IPS-18c (cell line): ENCODE measurements at regions not wholly inside any gene's neighbourhood (a gene's known extent, or its start where the extent isn't known, plus 50 kb on each side); places are given as distances from the start of the nearest gene placed in this dataset.

ENCODE experiments used
- H3K4me3 ChIP-seq: 2 replicates; pipeline ENCODE4 v1.7.0; 2013; ENCODE audit warnings: low read depth, mild to moderate bottlenecking, low read length, moderate library complexity; ENCODE audit not compliant: insufficient read depth
- H3K9me3 ChIP-seq: one replicate; pipeline ENCODE4 v1.6.1; 2013; ENCODE audit warnings: mild to moderate bottlenecking, low read length, moderate library complexity; ENCODE audit not compliant: control insufficient read depth, insufficient read depth

DNA sequence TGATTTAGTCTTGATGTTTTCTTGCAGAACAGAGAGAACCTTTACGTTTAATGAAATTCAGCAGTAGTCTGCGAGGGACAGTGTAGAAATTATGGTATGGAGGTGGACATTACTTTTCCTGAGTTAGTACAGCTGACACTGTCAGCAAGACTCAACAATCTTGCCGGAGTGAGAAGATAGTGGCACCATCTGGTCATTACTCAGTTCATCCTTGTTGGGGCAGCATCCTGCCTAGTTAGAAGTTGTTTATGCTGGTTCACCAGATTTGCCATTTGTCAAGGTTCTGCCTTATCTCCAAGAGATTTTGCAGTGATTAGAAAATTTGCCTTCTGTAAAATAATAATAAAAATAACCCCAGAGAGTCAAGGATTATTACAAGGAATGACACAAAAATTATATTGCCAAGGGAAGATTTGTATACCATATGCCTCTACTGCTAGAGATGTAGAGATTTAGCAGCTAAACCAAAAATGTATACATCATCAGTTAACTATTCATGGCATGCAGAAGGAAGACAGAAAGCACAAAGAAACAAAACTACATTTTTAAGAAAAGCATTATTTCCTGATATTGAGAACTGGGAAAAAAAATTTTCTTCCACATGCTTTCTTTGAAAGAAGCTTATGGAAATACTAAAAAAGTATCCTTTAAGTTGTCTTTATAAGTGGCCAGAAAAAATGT lies 1967.4 kb downstream of the NCAM2 start:
- H3K9me3 ChIP-seq = no peaks in the 10 kb centered on the region
- H3K4me3 ChIP-seq = no peak overlapping the region

GRCh38 chr21:22981819-22982218 lies 1983.6 kb downstream of the NCAM2 start:
- H3K4me3 ChIP-seq = no peak overlapping the region
- H3K9me3 ChIP-seq = no peaks in the 10 kb centered on the region

GRCh38 chr21:22993144-22993543 lies 1994.9 kb downstream of the NCAM2 start:
- Histone ChIP-seq H3K4me3 (no peak overlapping the region), H3K9me3 (no peaks in the 10 kb centered on the region)

DNA sequence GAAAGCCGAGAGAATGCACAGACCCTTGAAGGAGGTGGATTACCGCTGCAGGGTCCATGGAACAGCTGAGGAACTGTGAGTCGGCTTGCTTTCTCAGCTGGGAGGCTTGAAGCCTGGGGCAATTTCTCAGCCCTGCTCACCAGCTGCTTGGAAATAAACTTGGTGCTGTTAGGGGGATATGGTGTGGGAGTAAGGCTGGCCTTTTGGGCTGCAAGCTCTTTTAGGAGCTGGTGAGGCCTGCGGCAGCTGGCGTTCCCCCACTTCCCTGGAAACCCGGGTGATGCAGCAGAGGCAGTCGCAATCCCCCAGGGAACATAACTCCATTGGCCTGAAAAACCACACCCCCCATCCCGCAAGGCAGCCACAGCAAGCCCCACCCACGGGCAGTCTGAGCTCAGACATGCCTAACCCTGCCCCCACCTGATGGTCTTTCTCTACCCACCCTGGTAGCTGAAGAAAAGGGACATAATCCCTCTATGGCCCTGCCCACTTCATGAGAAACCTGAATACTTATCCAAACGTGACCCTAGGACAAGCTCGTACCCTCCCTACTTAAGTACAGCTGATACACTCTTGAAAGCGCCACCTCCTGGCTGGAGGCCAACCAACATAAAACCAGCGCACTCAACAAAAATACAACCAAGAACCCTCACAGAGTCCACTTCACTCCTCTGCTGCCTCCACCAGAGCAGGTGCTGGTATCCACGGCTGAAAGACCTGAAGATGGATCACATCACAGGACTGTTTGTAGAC lies 1995.8 kb downstream of the NCAM2 start:
- no peak overlapping the region for H3K4me3 ChIP-seq
- H3K9me3 ChIP-seq = no peaks in the 10 kb centered on the region

DNA sequence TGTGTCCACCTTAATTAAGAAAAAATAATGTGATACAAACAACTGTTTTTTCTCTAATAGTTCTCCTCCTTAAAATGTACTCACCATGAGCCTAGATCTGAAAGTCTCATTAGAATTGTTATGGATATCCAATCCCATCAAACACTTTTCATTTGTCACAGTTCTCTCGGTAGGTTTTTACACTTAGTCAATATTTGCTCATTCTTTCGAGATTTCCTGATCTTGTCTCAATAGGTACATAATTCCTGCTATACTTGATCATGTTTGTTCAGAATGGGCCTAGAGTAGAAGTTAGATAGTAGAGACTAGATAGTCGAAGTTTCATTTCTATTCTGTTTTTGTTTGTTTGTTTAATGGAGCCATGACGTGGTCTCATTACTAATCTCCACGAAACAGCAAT lies 2005.7 kb downstream of the NCAM2 start:
- Histone ChIP-seq H3K9me3 (no peaks in the 10 kb centered on the region), H3K4me3 (no peak overlapping the region)

GRCh38 chr21:23008601-23009202 lies 2010.5 kb downstream of the NCAM2 start:
- H3K9me3 ChIP-seq = no peaks in the 10 kb centered on the region
- no peak overlapping the region for H3K4me3 ChIP-seq

DNA sequence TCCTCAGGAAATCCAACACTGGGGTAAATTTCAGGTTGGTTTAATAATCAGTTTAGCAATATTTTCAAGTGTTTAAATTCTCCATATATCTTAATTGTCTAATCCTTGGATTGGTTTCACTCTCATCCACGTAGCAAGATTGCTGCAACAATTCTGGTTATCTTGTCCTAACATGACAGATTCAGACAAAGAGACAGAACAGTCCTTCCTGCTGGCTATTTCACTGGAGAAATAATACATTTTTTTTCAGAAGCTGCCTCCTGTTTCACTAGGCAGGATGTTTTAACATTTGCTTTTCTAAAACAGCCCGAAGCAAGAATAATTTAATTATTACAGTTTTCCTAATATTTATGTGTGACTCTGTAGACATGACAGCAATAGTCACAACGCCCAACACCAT lies 2011.2 kb downstream of the NCAM2 start:
- Histone ChIP-seq H3K9me3 (no peaks in the 10 kb centered on the region), H3K4me3 (no peak overlapping the region)

DNA sequence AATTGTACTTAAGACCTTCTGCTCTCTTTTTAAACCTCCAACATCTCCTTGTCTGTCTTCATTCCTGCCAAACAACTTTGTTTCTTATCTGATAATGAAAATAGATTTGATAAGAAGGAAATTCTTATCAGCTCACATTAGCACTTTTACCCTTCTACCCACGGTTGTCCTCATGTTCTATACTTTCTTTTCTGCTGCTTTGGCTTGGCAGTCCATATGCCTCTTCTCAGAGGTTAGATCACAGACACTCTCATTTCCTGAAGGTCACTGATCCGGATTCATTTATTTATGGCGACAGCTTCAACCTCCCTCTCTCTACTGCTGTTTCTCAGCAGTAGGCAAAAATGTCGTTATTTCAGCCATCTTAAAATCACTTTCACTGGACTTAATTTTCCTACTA lies 2015.8 kb downstream of the NCAM2 start:
- no peak overlapping the region for H3K4me3 ChIP-seq
- no peaks in the 10 kb centered on the region for H3K9me3 ChIP-seq

- Histone ChIP-seq H3K4me3 (no peak overlapping the region), H3K9me3 (no peaks in the 10 kb centered on the region)
Observed at GRCh38 chr21:23016617-23017016, 2018.4 kb downstream of the NCAM2 start.

DNA sequence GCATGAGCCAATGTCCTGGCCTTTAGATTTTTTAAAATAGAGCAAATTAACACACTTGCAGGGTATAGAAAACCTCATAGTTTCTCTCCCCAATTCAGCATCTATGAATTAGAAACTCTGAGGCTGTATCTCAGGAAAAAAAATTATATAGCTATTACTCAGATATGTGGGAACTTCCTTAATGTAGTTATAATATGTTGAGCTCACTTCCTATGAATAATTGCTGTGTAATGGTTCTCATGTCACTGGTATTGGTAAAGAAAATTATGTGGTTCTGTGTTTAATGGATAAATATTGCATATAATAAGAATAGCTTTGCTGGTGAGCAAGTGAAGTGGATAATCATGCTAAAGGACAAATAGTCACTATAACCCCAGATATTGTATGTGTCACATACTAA lies 2019.8 kb downstream of the NCAM2 start:
- Histone ChIP-seq H3K9me3 (no peaks in the 10 kb centered on the region), H3K4me3 (no peak overlapping the region)

- no peaks in the 10 kb centered on the region for H3K9me3 ChIP-seq
- no peak overlapping the region for H3K4me3 ChIP-seq
Observed at GRCh38 chr21:23020969-23021368, 2022.8 kb downstream of the NCAM2 start.

DNA sequence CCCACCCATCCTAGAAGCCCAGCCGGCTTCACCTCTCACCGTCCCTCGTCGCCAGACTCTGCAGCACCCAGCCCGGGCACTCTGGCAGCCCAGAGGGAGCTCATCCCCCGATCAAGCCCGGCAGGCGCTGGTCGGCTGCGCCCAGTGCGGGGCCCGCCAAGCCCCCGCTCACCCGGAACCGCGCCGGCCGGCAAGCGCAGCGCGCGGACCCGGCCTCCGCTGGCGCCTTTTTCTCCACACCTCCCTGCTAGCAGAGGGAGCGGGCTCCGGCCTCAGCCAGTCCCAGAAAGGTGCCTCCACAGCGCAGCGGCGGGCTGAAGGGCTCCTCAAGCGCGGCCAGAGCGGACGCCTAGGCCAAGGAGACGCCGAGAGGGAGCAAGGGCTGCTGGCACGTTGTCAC lies 2023.3 kb downstream of the NCAM2 start:
- Histone ChIP-seq H3K9me3 (no peaks in the 10 kb centered on the region), H3K4me3 (no peak overlapping the region)

DNA sequence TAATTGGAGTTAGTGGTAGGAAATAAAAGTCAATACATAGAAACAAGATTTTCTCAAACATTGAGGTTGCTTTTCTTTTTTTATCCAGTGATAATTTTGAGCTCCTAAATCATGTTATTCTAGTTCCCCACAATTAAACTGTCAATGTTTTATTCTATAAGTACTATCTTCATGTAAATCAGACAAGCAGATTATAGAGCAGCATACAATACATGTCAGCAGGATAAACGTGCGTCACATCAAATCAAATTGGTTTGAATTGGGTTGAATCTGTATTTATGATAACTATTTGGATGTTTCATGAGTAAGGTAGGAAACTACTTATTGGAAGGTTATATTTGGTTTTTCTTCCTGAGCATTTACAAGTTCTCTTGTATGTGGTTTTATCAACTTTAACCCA lies 2028.7 kb downstream of the NCAM2 start:
- no peaks in the 10 kb centered on the region for H3K9me3 ChIP-seq
- no peak overlapping the region for H3K4me3 ChIP-seq

GRCh38 chr21:23039846-23040245 lies 2041.6 kb downstream of the NCAM2 start:
- H3K9me3 ChIP-seq = no peaks in the 10 kb centered on the region
- no peak overlapping the region for H3K4me3 ChIP-seq

DNA sequence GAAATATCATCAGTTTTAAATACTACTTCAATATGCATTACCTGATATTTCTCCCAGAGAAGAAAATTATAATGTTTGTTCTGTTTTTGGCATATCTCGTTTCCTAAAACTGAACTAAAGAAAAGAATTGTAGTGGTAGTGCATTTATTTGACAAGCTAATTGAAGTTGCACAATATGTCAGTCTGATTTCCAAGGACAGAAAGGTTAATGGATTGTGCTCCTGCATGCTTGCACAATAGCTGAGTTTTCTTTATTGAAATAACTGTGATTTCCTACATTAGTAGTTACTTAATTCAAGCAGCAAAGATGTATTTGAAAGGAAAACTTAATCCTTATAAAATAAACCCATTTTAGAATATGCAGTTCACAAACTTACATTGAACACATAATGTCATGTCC lies 2047.7 kb downstream of the NCAM2 start:
- Histone ChIP-seq H3K9me3 (no peaks in the 10 kb centered on the region), H3K4me3 (no peak overlapping the region)

- no peaks in the 10 kb centered on the region for H3K9me3 ChIP-seq
- no peak overlapping the region for H3K4me3 ChIP-seq
Observed at GRCh38 chr21:23067672-23068071, 2069.5 kb downstream of the NCAM2 start.

DNA sequence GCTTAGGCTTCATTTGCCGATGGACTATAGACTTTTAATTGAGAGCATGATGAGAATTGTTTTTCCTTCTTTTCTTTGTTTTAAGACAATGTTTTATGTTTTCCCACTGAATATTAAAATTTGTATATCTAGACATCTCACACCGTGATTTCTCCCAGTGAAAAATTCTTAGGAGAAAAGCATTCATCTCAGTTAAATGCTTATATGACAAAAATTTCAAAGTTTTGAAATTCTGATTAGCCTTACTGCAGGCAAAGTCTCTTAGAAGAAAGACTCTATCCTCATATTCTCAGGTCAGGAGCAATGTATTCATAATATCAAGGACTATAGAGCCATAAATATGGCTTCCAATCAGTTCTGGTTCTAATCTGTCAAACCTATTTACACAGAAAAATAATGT lies 2085.0 kb downstream of the NCAM2 start:
- H3K4me3 ChIP-seq = no peak overlapping the region
- H3K9me3 ChIP-seq = no peaks in the 10 kb centered on the region

GRCh38 chr21:23093259-23093658 lies 2095.1 kb downstream of the NCAM2 start:
- Histone ChIP-seq H3K4me3 (no peak overlapping the region), H3K9me3 (no peaks in the 10 kb centered on the region)
